GM19043 (cell line): ENCODE measurements at regions not wholly inside any gene's neighbourhood (a gene's known extent, or its start where the extent isn't known, plus 50 kb on each side); places are given as distances from the start of the nearest gene placed in this dataset.

Experiments
- ATAC-seq: cut with Tn5 transposase; IDR thresholded peaks from one replicate; pipeline ENCODE4 v1.9.1; 2021; ENCODE audit warnings: low read depth; ENCODE audit not compliant: unreplicated experiment

DNA sequence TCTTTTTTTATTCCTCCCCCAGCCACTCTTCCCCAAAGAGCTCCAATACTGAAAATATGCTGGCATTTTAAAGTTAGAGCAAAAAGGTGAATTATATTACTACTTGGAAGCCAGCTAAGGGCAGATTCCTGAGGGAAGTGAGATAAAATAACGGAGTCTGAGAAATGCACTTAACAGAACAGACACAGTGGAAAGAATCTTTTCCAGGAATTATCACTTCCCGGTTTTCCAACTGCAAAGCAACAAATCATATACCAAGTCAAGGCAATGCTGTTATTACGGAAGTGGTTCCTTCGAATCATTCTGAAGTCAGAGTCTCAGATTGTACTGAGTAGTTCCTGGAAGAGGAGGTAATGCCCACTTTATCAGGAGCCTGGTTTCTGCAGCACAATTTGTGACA, 435.0 kb upstream of the SPRED2 start:
- ATAC-seq: no peak

- no peak for ATAC-seq
These were observed 433.7 kb upstream of the SPRED2 start for GRCh38 chr2:65866148-65866547.

DNA sequence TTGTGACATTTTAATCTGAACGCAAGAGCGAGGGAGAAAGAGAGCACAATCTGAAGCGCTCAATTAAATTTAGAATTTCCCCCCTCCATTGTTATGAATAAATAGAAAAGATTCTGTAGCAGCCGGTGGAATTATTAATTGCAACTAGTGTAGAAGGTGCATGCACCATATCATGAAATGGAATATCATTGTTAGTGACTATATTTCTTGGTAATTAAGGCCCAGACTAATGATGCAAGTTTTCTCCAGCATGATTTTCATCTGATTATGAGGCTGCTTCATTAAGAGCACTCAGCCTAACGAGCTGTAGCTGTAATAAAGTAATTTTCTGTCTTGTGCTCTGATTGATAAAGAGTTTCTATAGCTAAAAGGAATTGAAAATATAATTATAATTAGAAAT, 432.2 kb upstream of the SPRED2 start:
- no peak for ATAC-seq

DNA sequence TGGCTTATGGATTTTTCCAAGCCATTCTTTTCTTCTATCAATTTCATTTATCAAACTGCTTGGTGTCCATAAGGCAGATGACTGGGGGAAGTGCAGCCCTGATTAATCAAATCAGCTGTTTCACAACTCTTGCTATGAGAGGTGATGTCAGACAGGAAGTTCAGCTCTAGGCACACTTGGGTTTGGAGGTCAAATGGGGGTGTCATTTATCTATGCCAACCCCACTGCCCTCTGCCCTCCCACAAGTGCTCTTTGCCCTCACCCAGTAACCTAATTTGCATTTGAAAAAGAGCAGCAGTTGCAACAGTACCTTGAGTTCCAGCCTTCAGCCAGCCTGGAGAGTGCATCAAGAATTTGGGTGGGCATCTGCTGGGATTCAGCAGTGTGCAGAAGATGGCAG, 431.3 kb upstream of the SPRED2 start:
- no peak for ATAC-seq

- no peak for ATAC-seq
These were observed 424.5 kb upstream of the SPRED2 start for GRCh38 chr2:65856928-65857327.

DNA sequence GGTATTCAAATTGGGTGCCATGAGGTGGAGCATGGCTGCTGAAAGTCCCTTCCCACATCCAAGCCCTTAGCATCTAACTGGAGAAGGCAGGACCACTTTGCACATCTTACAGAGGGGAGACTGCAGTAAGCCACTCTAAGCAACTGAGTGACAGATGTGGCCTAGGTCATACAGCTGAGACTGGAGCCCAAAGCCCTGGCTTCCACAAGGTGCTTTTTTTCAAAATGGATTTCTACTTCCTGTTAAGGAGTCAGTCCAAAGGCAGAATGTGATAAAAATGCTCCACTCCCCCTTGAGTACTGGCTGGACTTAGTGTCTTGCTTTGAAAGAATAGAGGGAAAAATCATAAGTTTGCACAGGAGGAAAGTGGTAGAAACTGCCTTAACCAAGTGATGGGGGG, 424.0 kb upstream of the SPRED2 start:
- ATAC-seq: no peak

- no peak for ATAC-seq
These were observed 418.3 kb upstream of the SPRED2 start for GRCh38 chr2:65850695-65851094.

GRCh38 chr2:65846989-65847678, 414.7 kb upstream of the SPRED2 start:
- ATAC-seq: no peak

DNA sequence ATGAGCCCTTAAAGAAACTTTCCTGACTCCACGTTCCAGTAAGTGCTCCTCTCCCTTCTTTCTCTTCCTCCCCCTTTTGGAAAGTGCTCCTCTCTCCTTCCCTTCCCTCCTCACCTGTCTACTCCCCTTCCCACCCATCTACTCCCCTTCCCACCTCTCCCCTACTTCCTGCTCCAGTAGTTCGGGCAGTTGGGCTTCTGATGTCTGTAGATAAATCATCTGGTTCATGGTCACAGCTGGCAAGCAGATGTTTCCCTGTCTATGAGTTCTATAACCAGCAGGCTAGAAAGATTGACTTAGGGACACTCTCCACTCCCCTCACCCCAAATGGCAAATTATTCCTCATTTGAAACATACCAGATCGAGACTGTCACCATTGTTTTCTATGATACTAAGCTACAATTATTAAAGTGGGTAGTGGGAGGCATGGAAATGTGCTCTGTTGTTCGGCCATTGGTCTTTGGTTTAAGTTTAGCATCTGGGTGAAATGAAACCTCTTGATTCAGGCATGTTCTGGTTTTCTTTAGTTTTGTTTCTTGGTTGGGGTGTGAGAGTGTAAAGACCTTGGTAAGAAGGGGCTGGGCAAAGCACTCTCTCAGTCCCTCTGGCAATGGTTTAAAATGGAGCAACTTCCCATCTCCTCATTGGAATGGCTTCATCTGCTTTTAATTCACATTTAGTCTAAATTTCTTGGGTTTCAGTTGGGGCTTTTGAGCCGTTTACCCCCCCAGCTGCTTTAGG, 413.2 kb upstream of the SPRED2 start:
- ATAC-seq: no peak

GRCh38 chr2:65842104-65842503, 409.7 kb upstream of the SPRED2 start:
- ATAC-seq: no peak

DNA sequence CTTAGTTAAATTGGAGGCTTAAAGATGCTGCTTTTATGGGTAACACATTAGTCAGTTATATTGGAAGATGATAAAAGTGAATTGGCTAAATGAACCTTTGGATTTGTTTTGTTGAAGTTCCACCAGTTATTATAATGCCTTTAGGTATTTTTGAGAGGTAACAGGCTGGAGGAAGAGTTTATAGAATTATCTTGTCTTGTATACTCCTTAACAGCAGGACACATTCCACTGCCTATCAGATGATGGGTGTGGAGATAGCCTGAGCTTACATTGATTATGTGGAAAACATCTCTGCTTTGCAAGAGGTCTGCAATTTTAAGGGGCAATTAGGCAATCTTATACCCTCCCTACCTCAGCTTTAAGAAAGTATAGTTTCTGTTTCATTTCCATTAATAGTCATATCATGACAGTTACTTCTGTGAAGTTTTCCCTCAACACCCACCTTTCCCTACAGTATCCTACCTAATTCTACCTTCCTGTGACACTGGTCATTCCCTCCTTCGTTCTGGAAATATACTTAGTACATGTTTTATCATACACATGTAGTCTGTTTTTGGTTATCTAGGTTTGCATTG, 403.7 kb upstream of the SPRED2 start:
- no peak for ATAC-seq

GRCh38 chr2:65834771-65835475, 402.5 kb upstream of the SPRED2 start:
- ATAC-seq: no peak

GRCh38 chr2:65834062-65834461, 401.7 kb upstream of the SPRED2 start:
- ATAC-seq: no peak

GRCh38 chr2:65831509-65831908, 399.1 kb upstream of the SPRED2 start:
- no peak for ATAC-seq

DNA sequence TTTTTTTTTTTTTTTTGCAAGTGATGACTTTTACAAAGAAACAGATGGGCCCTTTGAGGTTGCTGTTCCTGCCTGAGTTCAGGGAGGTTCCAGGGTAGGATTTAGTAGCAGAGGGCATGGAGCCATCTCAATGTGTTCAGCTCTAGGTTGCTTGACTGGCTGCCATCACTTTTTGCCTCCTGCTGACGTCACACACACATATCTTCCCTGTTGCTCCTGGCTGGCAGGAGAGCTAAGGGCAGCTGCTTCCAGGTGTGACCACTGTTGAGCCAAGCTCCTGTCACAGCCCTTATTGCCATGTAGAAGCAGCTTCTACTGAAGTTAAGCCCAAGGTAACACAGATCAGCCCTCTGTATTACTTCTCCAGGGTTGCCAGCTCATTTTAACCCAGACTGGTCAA, 394.2 kb upstream of the SPRED2 start:
- no peak for ATAC-seq

DNA sequence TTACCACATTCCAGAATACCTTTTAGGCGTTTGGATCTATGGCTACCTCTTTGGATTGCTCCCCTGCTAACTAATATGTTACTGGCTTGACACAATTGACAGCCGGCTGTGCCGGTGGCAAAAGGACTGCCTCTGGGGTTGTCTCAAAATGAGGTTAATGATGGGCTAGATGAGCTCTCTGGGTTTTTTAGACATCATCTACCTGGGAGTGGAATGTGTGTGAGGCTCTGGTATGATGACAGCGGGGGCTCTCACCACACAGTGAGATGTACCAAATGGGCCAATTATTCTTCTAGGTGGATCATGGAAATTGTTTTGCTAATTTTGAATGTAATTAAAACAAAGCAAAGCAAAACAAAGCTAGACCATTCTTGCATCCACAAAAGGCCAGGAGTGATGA, 391.1 kb upstream of the SPRED2 start:
- ATAC-seq: no peak

- ATAC-seq: no peak
These were observed 388.1 kb upstream of the SPRED2 start for GRCh38 chr2:65820454-65820853.

- ATAC-seq: no peak
These were observed 387.6 kb upstream of the SPRED2 start for GRCh38 chr2:65819963-65820362.

- no peak for ATAC-seq
These were observed 386.6 kb upstream of the SPRED2 start for GRCh38 chr2:65818873-65819451.

GRCh38 chr2:65813631-65814173, 381.3 kb upstream of the SPRED2 start:
- no peak for ATAC-seq

DNA sequence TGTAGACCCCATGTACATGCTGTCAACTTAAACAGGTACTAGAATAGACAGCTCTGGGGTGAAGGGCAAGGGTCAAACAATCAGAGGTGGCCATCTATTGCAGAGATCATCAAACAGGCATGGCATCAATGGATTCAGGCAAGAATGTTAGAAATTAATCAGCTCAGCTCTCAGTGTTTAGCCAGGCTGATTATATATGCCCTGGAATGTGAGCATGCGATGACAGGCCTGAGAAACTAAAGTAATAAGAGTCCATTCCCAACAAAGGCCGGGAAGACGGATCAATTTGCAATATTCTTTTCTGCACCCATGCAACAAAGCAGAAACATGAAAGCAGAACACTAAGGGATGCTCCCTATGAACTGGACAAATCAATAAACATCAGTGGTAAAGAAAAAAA, 380.5 kb upstream of the SPRED2 start:
- no peak for ATAC-seq
